HepG2 (cell line): ENCODE measurements at regions not wholly inside any gene's neighbourhood (a gene's known extent, or its start where the extent isn't known, plus 50 kb on each side); places are given as distances from the start of the nearest gene placed in this dataset.

ENCODE experiments used
- GATA4 ChIP-seq: sonication (generic); IDR thresholded peaks from 2 replicates; pipeline ENCODE4 v1.6.1; 2016; ENCODE audit warnings: antibody characterized with exemption, low read depth, borderline replicate concordance
- GATAD1 ChIP-seq: IDR thresholded peaks from 2 replicates; pipeline ENCODE4 v1.6.1; 2016; ENCODE audit warnings: missing genetic modification reagents, missing compliant biosample characterization
- HOXA7 ChIP-seq: sonication (generic); formaldehyde crosslinking; IDR thresholded peaks from 2 replicates; pipeline ENCODE4 v1.8.1; 2022; ENCODE audit warnings: mild to moderate bottlenecking, missing genetic modification reagents, moderate library complexity
- KLF15 ChIP-seq: sonication (generic); formaldehyde crosslinking; IDR thresholded peaks from 2 replicates; pipeline ENCODE4 v1.8.1; 2023; ENCODE audit warnings: borderline replicate concordance, mild to moderate bottlenecking, inconsistent platforms, missing genetic modification reagents, mixed read lengths
- SNAI1 ChIP-seq: sonication (generic); formaldehyde crosslinking; IDR thresholded peaks from 2 replicates; pipeline ENCODE4 v1.5.0; 2020; ENCODE audit warnings: mild to moderate bottlenecking, missing genetic modification reagents, borderline replicate concordance
- TF ChIP-seq, protein P1 (sequence below): sonication (generic); formaldehyde crosslinking; IDR thresholded peaks from 2 replicates; pipeline ENCODE4 v1.8.1; 2023; ENCODE audit warnings: mild to moderate bottlenecking, moderate library complexity, missing genetic modification reagents
- TF ChIP-seq, protein P2 (sequence below): sonication (generic); formaldehyde crosslinking; IDR thresholded peaks from 2 replicates; pipeline ENCODE4 v1.5.1; 2020; ENCODE audit warnings: mild to moderate bottlenecking, missing genetic modification reagents, moderate library complexity
- TF ChIP-seq, protein P3 (sequence below): sonication (generic); formaldehyde crosslinking; conservative IDR thresholded peaks from 2 replicates; pipeline ENCODE4 v1.8.0; 2022; ENCODE audit warnings: low read depth, missing genetic modification reagents

DNA sequence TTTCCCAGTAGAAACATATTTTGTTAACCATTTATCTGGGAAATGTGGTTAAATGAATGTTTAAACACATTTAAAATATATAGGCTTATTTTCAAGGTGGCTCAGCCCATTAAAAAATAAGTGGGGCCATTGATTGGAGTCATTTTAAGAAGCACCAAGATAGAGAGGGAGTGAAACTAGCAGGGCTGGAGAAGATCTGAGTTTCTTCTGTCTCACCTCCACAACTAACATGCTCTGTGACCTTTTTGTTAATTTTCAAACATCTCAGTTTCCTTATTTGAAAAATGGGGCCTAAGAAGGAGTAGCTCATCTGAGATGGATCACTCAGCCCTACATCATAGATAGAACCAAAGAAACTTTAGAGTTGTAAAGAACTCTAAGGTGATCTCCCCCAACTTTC, 254.8 kb downstream of the KCNS3 start (continued):
- TF ChIP-seq, protein P1, sequence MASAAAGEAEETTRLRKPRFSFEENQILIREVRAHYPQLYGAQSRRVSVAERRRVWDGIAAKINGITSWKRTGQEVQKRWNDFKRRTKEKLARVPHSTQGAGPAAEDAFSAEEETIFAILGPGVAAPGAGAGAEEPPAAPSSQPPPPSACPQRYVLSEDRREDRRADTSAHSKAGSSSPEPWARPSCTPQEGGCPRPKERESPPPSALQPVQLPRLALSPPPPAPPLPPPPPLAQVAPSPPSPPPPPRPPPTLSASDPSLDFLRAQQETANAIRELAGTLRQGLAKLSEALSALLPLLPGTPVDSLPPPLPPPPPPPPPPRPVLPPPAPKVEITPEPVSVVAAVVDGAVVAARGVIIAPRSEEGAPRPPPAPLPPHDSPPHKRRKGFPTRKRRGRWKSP (CRISPR knock-in tag): no peak
- TF ChIP-seq, protein P2, sequence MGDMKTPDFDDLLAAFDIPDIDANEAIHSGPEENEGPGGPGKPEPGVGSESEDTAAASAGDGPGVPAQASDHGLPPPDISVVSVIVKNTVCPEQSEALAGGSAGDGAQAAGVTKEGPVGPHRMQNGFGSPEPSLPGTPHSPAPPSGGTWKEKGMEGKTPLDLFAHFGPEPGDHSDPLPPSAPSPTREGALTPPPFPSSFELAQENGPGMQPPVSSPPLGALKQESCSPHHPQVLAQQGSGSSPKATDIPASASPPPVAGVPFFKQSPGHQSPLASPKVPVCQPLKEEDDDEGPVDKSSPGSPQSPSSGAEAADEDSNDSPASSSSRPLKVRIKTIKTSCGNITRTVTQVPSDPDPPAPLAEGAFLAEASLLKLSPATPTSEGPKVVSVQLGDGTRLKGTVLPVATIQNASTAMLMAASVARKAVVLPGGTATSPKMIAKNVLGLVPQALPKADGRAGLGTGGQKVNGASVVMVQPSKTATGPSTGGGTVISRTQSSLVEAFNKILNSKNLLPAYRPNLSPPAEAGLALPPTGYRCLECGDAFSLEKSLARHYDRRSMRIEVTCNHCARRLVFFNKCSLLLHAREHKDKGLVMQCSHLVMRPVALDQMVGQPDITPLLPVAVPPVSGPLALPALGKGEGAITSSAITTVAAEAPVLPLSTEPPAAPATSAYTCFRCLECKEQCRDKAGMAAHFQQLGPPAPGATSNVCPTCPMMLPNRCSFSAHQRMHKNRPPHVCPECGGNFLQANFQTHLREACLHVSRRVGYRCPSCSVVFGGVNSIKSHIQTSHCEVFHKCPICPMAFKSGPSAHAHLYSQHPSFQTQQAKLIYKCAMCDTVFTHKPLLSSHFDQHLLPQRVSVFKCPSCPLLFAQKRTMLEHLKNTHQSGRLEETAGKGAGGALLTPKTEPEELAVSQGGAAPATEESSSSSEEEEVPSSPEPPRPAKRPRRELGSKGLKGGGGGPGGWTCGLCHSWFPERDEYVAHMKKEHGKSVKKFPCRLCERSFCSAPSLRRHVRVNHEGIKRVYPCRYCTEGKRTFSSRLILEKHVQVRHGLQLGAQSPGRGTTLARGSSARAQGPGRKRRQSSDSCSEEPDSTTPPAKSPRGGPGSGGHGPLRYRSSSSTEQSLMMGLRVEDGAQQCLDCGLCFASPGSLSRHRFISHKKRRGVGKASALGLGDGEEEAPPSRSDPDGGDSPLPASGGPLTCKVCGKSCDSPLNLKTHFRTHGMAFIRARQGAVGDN (CRISPR knock-in tag): no peak
- TF ChIP-seq, protein P3, sequence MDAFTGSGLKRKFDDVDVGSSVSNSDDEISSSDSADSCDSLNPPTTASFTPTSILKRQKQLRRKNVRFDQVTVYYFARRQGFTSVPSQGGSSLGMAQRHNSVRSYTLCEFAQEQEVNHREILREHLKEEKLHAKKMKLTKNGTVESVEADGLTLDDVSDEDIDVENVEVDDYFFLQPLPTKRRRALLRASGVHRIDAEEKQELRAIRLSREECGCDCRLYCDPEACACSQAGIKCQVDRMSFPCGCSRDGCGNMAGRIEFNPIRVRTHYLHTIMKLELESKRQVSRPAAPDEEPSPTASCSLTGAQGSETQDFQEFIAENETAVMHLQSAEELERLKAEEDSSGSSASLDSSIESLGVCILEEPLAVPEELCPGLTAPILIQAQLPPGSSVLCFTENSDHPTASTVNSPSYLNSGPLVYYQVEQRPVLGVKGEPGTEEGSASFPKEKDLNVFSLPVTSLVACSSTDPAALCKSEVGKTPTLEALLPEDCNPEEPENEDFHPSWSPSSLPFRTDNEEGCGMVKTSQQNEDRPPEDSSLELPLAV (CRISPR knock-in tag): no peak
- no peak for TF ChIP-seq HOXA7
- TF ChIP-seq GATAD1 (CRISPR knock-in tag): no peak
- no peak for TF ChIP-seq KLF15 (CRISPR knock-in tag)
- no peak for TF ChIP-seq GATA4
- no peak for TF ChIP-seq SNAI1 (CRISPR knock-in tag)
